ENCODE measurements at regions not wholly inside any gene's neighbourhood (a gene's known extent, or its start where the extent isn't known, plus 50 kb on each side); places are given as distances from the start of the nearest gene placed in this dataset.

DNA sequence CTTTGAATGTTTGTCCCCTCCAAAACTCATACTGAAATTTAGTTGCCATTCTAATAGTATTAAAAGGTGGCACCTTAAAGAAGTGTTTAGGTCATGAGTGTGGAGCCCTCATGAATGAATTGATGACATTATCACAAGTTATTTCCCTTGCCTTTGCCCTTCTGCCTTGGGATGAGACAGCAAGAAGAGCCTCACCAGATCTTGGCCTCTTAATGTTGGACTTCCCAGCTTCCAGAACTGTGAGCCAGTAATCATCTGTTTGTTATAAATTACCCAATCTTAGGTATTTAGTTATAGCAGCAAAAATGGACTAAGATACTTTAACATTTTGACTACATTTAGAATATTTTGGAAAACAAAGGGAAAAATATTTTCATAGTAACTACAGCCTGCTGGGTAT lies 371.0 kb downstream of the JRKL start:
- Mint-ChIP-seq H3K4me3 (no peak overlapping the region), H3K27me3 (ENCODE audit: insufficient read depth, low read depth) (no peaks in the 10 kb centered on the region), H3K36me3 (no peaks in the 10 kb centered on the region), H3K27ac (no peak overlapping the region), H3K4me1 (no peaks in the 10 kb centered on the region), H3K9me3 (no peaks in the 10 kb centered on the region)
- Histone ChIP-seq H3K9me3 (ENCODE audit: low read depth) (no peaks in the 10 kb centered on the region), H3K27me3 (no peaks in the 10 kb centered on the region), H3K36me3 (no peaks in the 10 kb centered on the region), H3K27ac (no peak overlapping the region), H3K79me2 (ENCODE audit: low read depth) (no peaks in the 10 kb centered on the region), H4K20me1 (ENCODE audit: low read depth) (no peaks in the 10 kb centered on the region), H3K9ac (no peak overlapping the region), H3K4me1 (no peaks in the 10 kb centered on the region), H3K4me2 (no peak overlapping the region), H2AFZ (replicated peaks) (no peak overlapping the region), H3F3A (ENCODE audit: low read depth) (no peaks in the 10 kb centered on the region), H3K4me3 (no peak overlapping the region)
- no peak for DNase-seq (ENCODE audit: low spot score)
- TF ChIP-seq, protein P1, sequence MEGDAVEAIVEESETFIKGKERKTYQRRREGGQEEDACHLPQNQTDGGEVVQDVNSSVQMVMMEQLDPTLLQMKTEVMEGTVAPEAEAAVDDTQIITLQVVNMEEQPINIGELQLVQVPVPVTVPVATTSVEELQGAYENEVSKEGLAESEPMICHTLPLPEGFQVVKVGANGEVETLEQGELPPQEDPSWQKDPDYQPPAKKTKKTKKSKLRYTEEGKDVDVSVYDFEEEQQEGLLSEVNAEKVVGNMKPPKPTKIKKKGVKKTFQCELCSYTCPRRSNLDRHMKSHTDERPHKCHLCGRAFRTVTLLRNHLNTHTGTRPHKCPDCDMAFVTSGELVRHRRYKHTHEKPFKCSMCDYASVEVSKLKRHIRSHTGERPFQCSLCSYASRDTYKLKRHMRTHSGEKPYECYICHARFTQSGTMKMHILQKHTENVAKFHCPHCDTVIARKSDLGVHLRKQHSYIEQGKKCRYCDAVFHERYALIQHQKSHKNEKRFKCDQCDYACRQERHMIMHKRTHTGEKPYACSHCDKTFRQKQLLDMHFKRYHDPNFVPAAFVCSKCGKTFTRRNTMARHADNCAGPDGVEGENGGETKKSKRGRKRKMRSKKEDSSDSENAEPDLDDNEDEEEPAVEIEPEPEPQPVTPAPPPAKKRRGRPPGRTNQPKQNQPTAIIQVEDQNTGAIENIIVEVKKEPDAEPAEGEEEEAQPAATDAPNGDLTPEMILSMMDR (IDR thresholded peaks at IDR 0.05) = no peak
- no peak for TF ChIP-seq EZH2 (IDR thresholded peaks at IDR 0.05)
- TF ChIP-seq EZH2phosphoT487 (IDR thresholded peaks at IDR 0.05) = no peak

DNA sequence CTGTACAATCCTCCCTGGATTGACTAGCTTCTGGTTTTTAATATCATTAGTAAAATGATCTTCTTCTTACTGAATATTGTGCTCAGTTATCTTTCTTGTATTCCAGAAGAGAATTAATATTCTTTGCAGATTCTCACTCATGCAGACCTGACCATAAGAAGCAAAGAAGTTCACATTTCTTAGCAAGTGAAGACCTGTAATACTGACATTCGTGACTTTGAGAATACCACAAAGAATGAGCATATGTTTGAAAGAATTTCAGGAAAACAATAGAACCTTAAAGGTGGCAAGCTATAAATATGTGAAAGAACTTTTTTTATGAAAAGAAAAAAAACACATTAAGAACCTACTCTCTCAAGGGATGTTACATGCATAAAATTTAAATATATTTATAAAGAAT lies 371.6 kb downstream of the JRKL start:
- no peaks in the 10 kb centered on the region for H3K4me1 ChIP-seq
- H3K9me3 ChIP-seq (ENCODE audit: low read depth) = no peaks in the 10 kb centered on the region
- Mint-ChIP-seq H3K27ac (no peak overlapping the region), H3K27me3 (ENCODE audit: insufficient read depth, low read depth) (no peaks in the 10 kb centered on the region), H3K4me3 (no peak overlapping the region), H3K4me1 (no peaks in the 10 kb centered on the region), H3K9me3 (no peaks in the 10 kb centered on the region), H3K36me3 (no peaks in the 10 kb centered on the region)
- no peaks in the 10 kb centered on the region for H3K79me2 ChIP-seq (ENCODE audit: low read depth)
- no peaks in the 10 kb centered on the region for H4K20me1 ChIP-seq (ENCODE audit: low read depth)
- H3F3A ChIP-seq (ENCODE audit: low read depth) = no peaks in the 10 kb centered on the region
- no peak overlapping the region for H3K4me2 ChIP-seq
- H3K9ac ChIP-seq = no peak overlapping the region
- H3K4me3 ChIP-seq = no peak overlapping the region
- no peak for DNase-seq (ENCODE audit: low spot score)
- H2AFZ ChIP-seq (replicated peaks) = no peak overlapping the region
- no peaks in the 10 kb centered on the region for H3K36me3 ChIP-seq
- TF ChIP-seq EZH2 (IDR thresholded peaks at IDR 0.05) = no peak
- TF ChIP-seq EZH2phosphoT487 (IDR thresholded peaks at IDR 0.05) = no peak
- TF ChIP-seq, protein P1 (IDR thresholded peaks at IDR 0.05) = no peak
- H3K27me3 ChIP-seq = no peaks in the 10 kb centered on the region
- no peak overlapping the region for H3K27ac ChIP-seq

DNA sequence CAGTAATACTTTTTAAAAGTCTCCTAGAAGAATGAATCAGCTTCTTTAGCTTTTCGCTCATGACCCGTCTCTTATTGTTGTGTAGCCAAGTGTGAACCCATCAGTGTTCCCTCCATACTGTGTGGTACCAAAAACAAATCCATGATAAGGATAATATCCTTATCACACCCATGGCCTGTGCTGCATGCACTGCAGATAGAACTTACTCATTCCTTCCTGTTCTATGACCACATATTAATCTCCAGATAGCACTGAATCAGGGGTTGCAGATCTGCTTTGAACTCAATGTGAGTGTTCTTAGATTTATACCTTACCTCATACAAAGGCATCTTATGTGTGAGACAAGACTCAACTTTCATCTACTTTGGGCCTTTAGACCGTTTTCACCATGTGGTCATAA lies 373.4 kb downstream of the JRKL start:
- Mint-ChIP-seq H3K4me3 (no peak overlapping the region), H3K27me3 (ENCODE audit: insufficient read depth, low read depth) (no peaks in the 10 kb centered on the region), H3K9me3 (no peaks in the 10 kb centered on the region), H3K27ac (no peak overlapping the region), H3K36me3 (no peaks in the 10 kb centered on the region), H3K4me1 (no peaks in the 10 kb centered on the region)
- Histone ChIP-seq H3K9me3 (ENCODE audit: low read depth) (no peaks in the 10 kb centered on the region), H3K27me3 (no peaks in the 10 kb centered on the region), H3K27ac (no peak overlapping the region), H3K4me3 (no peak overlapping the region), H2AFZ (replicated peaks) (no peak overlapping the region), H3K79me2 (ENCODE audit: low read depth) (no peaks in the 10 kb centered on the region), H3F3A (ENCODE audit: low read depth) (no peaks in the 10 kb centered on the region), H3K9ac (no peak overlapping the region), H3K4me1 (no peaks in the 10 kb centered on the region), H3K36me3 (no peaks in the 10 kb centered on the region), H4K20me1 (ENCODE audit: low read depth) (no peaks in the 10 kb centered on the region), H3K4me2 (no peak overlapping the region)
- no peak for TF ChIP-seq EZH2 (IDR thresholded peaks at IDR 0.05)
- TF ChIP-seq, protein P1 (IDR thresholded peaks at IDR 0.05) = no peak
- TF ChIP-seq EZH2phosphoT487 (IDR thresholded peaks at IDR 0.05) = no peak
- DNase-seq (ENCODE audit: low spot score) = no peak

DNA sequence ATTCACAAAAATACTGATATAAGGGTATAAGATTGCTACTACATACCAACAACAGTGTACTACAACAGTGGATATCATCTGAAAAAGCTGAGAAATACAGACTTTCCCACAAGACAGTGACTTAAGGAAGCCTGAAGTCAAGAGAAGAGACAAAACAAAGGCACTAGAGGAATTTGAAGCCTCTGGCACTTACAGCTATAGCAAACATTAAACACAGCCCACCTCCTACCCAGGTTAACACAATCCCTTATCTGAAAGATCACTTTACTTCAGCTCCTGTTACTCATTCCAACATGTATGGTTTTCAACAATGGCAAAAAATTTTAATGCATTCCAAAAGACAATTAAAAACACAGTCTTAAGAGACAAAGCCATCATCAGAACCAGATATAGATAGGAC lies 388.5 kb downstream of the JRKL start:
- H3K4me1 ChIP-seq = no peaks in the 10 kb centered on the region
- H2AFZ ChIP-seq (replicated peaks) = no peak overlapping the region
- no peaks in the 10 kb centered on the region for H3K27me3 Mint-ChIP-seq (ENCODE audit: insufficient read depth, low read depth)
- TF ChIP-seq, protein P1 (IDR thresholded peaks at IDR 0.05) = no peak
- TF ChIP-seq EZH2 (IDR thresholded peaks at IDR 0.05) (no peak), EZH2phosphoT487 (IDR thresholded peaks at IDR 0.05) (no peak)
- no peaks in the 10 kb centered on the region for H3K27me3 ChIP-seq
- no peaks in the 10 kb centered on the region for H3K9me3 ChIP-seq (ENCODE audit: low read depth)
- no peak overlapping the region for H3K27ac ChIP-seq
- H3K9ac ChIP-seq = no peak overlapping the region
- H3K27ac Mint-ChIP-seq = no peak overlapping the region
- H3K4me2 ChIP-seq = no peak overlapping the region
- no peaks in the 10 kb centered on the region for H3K4me1 Mint-ChIP-seq
- no peaks in the 10 kb centered on the region for H3K79me2 ChIP-seq (ENCODE audit: low read depth)
- no peak overlapping the region for H3K4me3 ChIP-seq
- H4K20me1 ChIP-seq (ENCODE audit: low read depth) = no peaks in the 10 kb centered on the region
- no peaks in the 10 kb centered on the region for H3K36me3 Mint-ChIP-seq
- H3K4me3 Mint-ChIP-seq = no peak overlapping the region
- no peaks in the 10 kb centered on the region for H3K9me3 Mint-ChIP-seq
- H3K36me3 ChIP-seq = no peaks in the 10 kb centered on the region
- no peak for DNase-seq (ENCODE audit: low spot score)
- no peaks in the 10 kb centered on the region for H3F3A ChIP-seq (ENCODE audit: low read depth)
